Uterus (tissue), 2 donors: ENCODE measurements at regions not wholly inside any gene's neighbourhood (a gene's known extent, or its start where the extent isn't known, plus 50 kb on each side); places are given as distances from the start of the nearest gene placed in this dataset.

ENCODE experiments used
- CTCF ChIP-seq, 4 experiments: fragments of 200-600 bp in 2 of 4; fragments of 450-650 bp in 2 of 4; sonication (generic) in 2 of 4; IDR thresholded peaks; one replicate each; pipeline ENCODE4 v1.5.1; 2016 to 2019; ENCODE audit warnings: antibody characterized with exemption in 4 of 4, mild to moderate bottlenecking in 2 of 4, moderate library complexity in 1 of 4
- POLR2A ChIP-seq, 2 donors: fragments of 450-650 bp; IDR thresholded peaks; one replicate each; pipeline ENCODE4 v1.6.1; 2016; ENCODE audit warnings: antibody characterized with exemption in 2 of 2, mild to moderate bottlenecking in 1 of 2, moderate library complexity in 1 of 2

DNA sequence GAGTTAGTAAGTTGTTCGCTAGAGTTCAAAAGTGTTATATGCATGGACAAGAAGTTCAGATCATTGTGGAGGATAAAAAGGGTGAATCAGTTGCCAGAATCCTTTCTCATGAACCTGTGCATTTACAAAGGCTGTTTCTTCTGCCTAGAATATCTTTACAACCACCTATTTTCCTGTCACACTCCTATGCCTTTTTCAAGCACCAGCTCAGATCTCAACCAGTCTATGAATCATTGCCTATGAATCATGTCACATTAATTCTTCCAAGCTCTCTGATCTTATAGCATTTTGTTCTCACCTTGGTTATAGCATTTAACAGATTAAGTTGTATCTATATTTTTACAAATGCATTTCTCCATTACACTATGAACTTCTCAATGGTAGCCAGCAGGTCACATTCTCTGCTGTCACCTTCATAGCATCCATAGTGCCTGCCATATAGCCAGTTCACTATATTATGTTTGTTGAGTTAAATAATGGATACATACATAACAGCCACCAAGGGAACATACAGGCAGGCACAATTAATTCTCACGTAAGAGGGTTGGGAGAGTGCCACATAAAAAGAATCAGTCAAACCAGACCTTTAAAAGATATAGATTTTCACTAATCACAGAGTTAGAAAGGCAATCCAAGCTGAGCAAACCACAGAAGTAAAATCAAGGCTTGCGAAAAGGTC, 573.0 kb downstream of the FOXG1 start:
- TF ChIP-seq POLR2A (IDR thresholded peaks at IDR 0.05) (no peak), CTCF (IDR thresholded peaks at IDR 0.05) (no peak)
